ENCODE measurements at regions not wholly inside any gene's neighbourhood (a gene's known extent, or its start where the extent isn't known, plus 50 kb on each side); places are given as distances from the start of the nearest gene placed in this dataset.

GRCh38 chr9:81193362-81194339 lies 495.7 kb downstream of the TLE1 start:
- no peak for TF ChIP-seq CTCF (IDR thresholded peaks at IDR 0.05)
- TF ChIP-seq POLR2A (IDR thresholded peaks at IDR 0.05), result no peak

Data from vagina (tissue), 2 donors.